HG02973 (cell line): ENCODE measurements at regions not wholly inside any gene's neighbourhood (a gene's known extent, or its start where the extent isn't known, plus 50 kb on each side); places are given as distances from the start of the nearest gene placed in this dataset.

Experiments
- ATAC-seq: cut with Tn5 transposase; IDR thresholded peaks from one replicate; pipeline ENCODE4 v1.9.1; 2021; ENCODE audit warnings: moderate library complexity; ENCODE audit not compliant: unreplicated experiment

GRCh38 chr2:16019617-16020351 is 79.4 kb downstream of the MYCN start:
- no peak for ATAC-seq

- no peak for ATAC-seq
Measured at GRCh38 chr2:16019060-16019480, 78.7 kb downstream of the MYCN start.

- no peak for ATAC-seq
Measured at GRCh38 chr2:16018277-16019059, 78.1 kb downstream of the MYCN start.

GRCh38 chr2:16016282-16016681 is 75.9 kb downstream of the MYCN start:
- ATAC-seq, result no peak

GRCh38 chr2:16015903-16016265 is 75.5 kb downstream of the MYCN start:
- ATAC-seq, result no peak

- no peak for ATAC-seq
Measured at GRCh38 chr2:16015210-16015902, 75.0 kb downstream of the MYCN start.

- no peak for ATAC-seq
Measured at GRCh38 chr2:16014802-16015201, 74.5 kb downstream of the MYCN start.

- no peak for ATAC-seq
Measured at GRCh38 chr2:16014041-16014787, 73.9 kb downstream of the MYCN start.

GRCh38 chr2:16013359-16013911 is 73.1 kb downstream of the MYCN start:
- ATAC-seq, result no peak

GRCh38 chr2:16012626-16013358 is 72.4 kb downstream of the MYCN start:
- no peak for ATAC-seq

GRCh38 chr2:16012029-16012596 is 71.8 kb downstream of the MYCN start:
- ATAC-seq, result no peak

- ATAC-seq, result no peak
Measured at GRCh38 chr2:16011621-16011960, 71.2 kb downstream of the MYCN start.

GRCh38 chr2:16010951-16011620 is 70.7 kb downstream of the MYCN start:
- ATAC-seq, result no peak

- ATAC-seq, result no peak
Measured at GRCh38 chr2:16010011-16010410, 69.7 kb downstream of the MYCN start.

- no peak for ATAC-seq
Measured at GRCh38 chr2:16009560-16009959, 69.2 kb downstream of the MYCN start.

GRCh38 chr2:16008856-16009255 is 68.5 kb downstream of the MYCN start:
- ATAC-seq, result no peak

GRCh38 chr2:16008331-16008850 is 68.0 kb downstream of the MYCN start:
- no peak for ATAC-seq

GRCh38 chr2:16007167-16007934 is 67.0 kb downstream of the MYCN start:
- ATAC-seq, result no peak
